HFFc6 (cell line): ENCODE measurements at regions not wholly inside any gene's neighbourhood (a gene's known extent, or its start where the extent isn't known, plus 50 kb on each side); places are given as distances from the start of the nearest gene placed in this dataset.

Experiments
- DNase-seq: peaks from one replicate; pipeline ENCODE4 v3.0.0-alpha.2; 2018
- H3K27ac Mint-ChIP-seq: 2 replicates; pipeline ENCODE4 v1.8.0; 2020; ENCODE audit warnings: mild to moderate bottlenecking, mixed read lengths
- H3K27me3 Mint-ChIP-seq: 2 replicates; pipeline ENCODE4 v1.8.0; 2021; ENCODE audit warnings: mild to moderate bottlenecking, moderate library complexity, mixed read lengths; ENCODE audit not compliant: insufficient read depth
- H3K36me3 Mint-ChIP-seq: 2 replicates; pipeline ENCODE4 v1.8.0; 2021; ENCODE audit warnings: low read depth, mixed read lengths
- H3K4me1 Mint-ChIP-seq: 2 replicates; pipeline ENCODE4 v1.8.0; 2020; ENCODE audit warnings: low read depth, mixed read lengths
- H3K4me3 Mint-ChIP-seq: 2 replicates; pipeline ENCODE4 v1.8.0; 2020; ENCODE audit warnings: mild to moderate bottlenecking, moderate library complexity, mixed read lengths
- H3K9me3 Mint-ChIP-seq: 2 replicates; pipeline ENCODE4 v1.8.0; 2020; ENCODE audit warnings: mild to moderate bottlenecking, mixed read lengths
- CTCF ChIP-seq: fragments of 200-600 bp; sonication (generic); IDR thresholded peaks from 2 replicates; pipeline ENCODE4 v1.5.0; 2021; ENCODE audit warnings: antibody characterized with exemption, mild to moderate bottlenecking

DNA sequence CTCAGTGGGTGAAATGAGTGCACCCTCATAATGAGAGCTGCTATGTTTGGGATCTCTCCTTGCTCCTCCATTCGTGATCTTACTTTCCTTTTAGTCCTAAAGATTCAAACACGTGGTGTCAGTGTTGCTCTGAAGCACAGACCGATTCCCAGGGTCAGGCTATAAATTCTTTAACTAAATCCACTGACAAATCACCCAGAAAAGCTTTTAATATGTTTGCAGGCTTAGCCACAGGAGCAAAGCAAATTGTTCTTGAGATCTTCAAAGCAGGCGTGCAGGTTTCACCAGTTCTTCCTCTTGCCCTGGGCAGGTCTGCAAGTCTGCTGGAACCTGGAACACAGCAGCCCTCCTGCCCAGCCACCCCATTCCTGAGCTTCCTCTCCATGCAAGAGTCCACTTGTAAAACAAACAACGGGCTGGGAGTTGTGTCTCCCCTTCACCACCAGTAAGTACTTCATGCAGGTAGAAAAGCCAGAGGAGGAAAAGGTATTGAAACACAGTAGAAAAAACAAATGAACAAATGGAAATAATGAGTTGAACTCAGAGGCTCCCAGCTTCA, 70.1 kb upstream of the ENPP6 start:
- DNase-seq = peak; percentile 15
- TF ChIP-seq CTCF = peak; percentile 29; the same call in 1 of the 2 replicates
- Mint-ChIP-seq H3K9me3 (no peaks in the 10 kb centered on the region), H3K36me3 (no peaks in the 10 kb centered on the region), H3K4me3 (no peak overlapping the region), H3K4me1 (peaks cover 12% of the 10 kb centered on the region), H3K27ac (no peak overlapping the region), H3K27me3 (no peaks in the 10 kb centered on the region; the same call in 1 of the 2 replicates)

DNA sequence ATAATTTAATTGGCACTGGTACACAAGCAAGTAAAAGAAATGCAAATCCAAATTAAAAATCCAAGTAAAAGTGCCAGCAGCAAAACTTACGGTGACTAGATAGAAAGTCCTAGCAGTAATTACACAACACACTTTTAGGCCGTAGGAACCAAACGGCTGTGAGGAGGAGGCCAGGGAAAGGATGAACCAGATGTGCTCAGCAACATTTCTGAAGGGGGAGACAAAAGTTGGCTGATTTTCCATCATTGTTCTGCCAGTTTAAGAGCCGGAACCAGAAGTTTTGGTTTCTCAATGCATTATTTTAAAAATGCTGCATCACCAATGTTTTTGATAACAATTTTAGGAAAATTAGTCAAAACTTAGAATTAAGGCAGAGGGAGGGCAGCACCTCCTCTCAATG, 68.7 kb upstream of the ENPP6 start:
- no peaks in the 10 kb centered on the region; the same call in 1 of the 2 replicates for H3K27me3 Mint-ChIP-seq
- DNase-seq = no peak
- H3K9me3 Mint-ChIP-seq = no peaks in the 10 kb centered on the region
- peaks cover 12% of the 10 kb centered on the region for H3K4me1 Mint-ChIP-seq
- H3K36me3 Mint-ChIP-seq = no peaks in the 10 kb centered on the region
- H3K27ac Mint-ChIP-seq = no peak overlapping the region
- no peak for TF ChIP-seq CTCF
- no peak overlapping the region for H3K4me3 Mint-ChIP-seq

GRCh38 chr4:184284742-184285141, 67.1 kb upstream of the ENPP6 start:
- no peaks in the 10 kb centered on the region; the same call in none of the 2 replicates for H3K27me3 Mint-ChIP-seq
- DNase-seq = no peak
- H3K36me3 Mint-ChIP-seq = no peaks in the 10 kb centered on the region
- H3K4me3 Mint-ChIP-seq = no peak overlapping the region
- H3K9me3 Mint-ChIP-seq = no peaks in the 10 kb centered on the region
- no peak for TF ChIP-seq CTCF
- H3K4me1 Mint-ChIP-seq = peaks cover 12% of the 10 kb centered on the region
- H3K27ac Mint-ChIP-seq = no peak overlapping the region

DNA sequence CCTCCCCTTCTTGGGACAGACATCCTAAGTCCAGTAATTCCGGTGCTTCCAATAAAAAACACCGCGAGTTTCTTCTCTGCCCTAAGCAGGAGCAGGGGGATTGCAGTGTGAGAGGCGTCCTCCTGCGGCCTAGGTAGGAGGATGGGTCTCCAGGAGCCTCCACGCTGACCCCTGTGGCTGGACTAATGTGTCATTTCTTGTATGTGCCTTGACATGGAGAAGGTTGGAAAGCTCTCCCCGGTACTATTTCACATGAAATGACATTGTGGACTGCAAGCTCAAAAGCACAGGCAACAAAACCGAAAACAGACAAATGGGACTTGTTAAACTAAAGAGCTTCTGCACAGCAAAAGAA, 66.6 kb upstream of the ENPP6 start:
- H3K27ac Mint-ChIP-seq = no peak overlapping the region
- H3K4me1 Mint-ChIP-seq = peaks cover 12% of the 10 kb centered on the region
- H3K4me3 Mint-ChIP-seq = no peak overlapping the region
- H3K36me3 Mint-ChIP-seq = no peaks in the 10 kb centered on the region
- H3K9me3 Mint-ChIP-seq = no peaks in the 10 kb centered on the region
- DNase-seq = no peak
- TF ChIP-seq CTCF = no peak
- no peaks in the 10 kb centered on the region; the same call in none of the 2 replicates for H3K27me3 Mint-ChIP-seq

DNA sequence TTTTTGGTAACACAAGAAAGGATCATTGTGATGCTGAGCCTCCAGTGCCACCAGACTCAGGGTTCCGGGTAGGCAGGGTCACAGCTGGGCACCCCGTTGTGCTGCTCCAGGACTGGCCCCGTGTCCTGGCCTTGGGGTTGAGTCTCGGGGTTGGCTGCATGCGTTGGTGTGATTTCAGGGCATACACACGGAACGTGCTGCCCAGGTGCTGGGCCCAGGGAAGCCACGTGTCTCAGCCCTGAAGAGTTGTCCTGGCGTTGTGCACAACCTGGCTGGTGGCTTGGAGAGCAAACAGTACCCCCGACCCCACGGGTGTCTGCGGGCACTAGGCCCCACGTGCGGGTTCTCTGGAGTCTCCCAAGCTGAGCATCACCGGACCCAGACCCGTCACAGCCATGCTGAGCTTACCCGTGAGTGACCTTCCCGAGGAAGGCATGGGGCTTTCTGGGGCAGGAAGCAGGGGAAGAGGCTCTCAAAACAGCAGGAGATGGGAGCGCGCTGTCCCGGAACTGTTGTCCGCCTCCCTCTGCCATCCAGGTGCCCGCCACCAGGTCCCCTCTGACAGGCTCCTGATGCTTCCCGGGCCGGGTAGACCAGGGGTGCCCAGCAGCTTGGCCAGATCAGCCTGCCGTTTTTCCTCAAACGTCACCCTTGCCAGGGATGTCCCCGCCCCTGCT, 66.1 kb upstream of the ENPP6 start:
- Mint-ChIP-seq H3K36me3 (no peaks in the 10 kb centered on the region), H3K4me1 (peaks cover 12% of the 10 kb centered on the region), H3K9me3 (no peaks in the 10 kb centered on the region), H3K27ac (no peak overlapping the region), H3K4me3 (no peak overlapping the region), H3K27me3 (no peaks in the 10 kb centered on the region; the same call in none of the 2 replicates)
- no peak for TF ChIP-seq CTCF
- no peak for DNase-seq
